Type B pancreatic cell (in vitro differentiated cells): ENCODE measurements at regions not wholly inside any gene's neighbourhood (a gene's known extent, or its start where the extent isn't known, plus 50 kb on each side); places are given as distances from the start of the nearest gene placed in this dataset.

Experiments used
- DNase-seq: peaks from one replicate; pipeline ENCODE4 v3.0.0; 2021; ENCODE audit warnings: mixed read lengths; ENCODE audit not compliant: unreplicated experiment; ENCODE audit errors: extremely low spot score
- H3K27ac Mint-ChIP-seq: 2 replicates; pipeline ENCODE4 v1.8.0; 2021; ENCODE audit warnings: mild to moderate bottlenecking, mixed read lengths
- H3K27me3 Mint-ChIP-seq: 2 replicates; pipeline ENCODE4 v1.8.0; 2021; ENCODE audit warnings: mixed read lengths
- H3K36me3 Mint-ChIP-seq: 2 replicates; pipeline ENCODE4 v1.8.0; 2021; ENCODE audit warnings: mixed read lengths
- H3K4me1 Mint-ChIP-seq: one replicate; pipeline ENCODE4 v1.8.0; 2021; ENCODE audit warnings: mixed read lengths; ENCODE audit not compliant: unreplicated experiment
- H3K4me3 Mint-ChIP-seq: 2 replicates; pipeline ENCODE4 v1.8.0; 2021; ENCODE audit warnings: mild to moderate bottlenecking, mixed read lengths
- H3K9me3 Mint-ChIP-seq: 2 replicates; pipeline ENCODE4 v1.8.0; 2021; ENCODE audit warnings: mixed read lengths
- CTCF ChIP-seq: fragments of 200-600 bp; sonication (generic); conservative IDR thresholded peaks from 2 replicates; pipeline ENCODE4 v1.5.0; 2021; ENCODE audit warnings: antibody characterized with exemption, mild to moderate bottlenecking

DNA sequence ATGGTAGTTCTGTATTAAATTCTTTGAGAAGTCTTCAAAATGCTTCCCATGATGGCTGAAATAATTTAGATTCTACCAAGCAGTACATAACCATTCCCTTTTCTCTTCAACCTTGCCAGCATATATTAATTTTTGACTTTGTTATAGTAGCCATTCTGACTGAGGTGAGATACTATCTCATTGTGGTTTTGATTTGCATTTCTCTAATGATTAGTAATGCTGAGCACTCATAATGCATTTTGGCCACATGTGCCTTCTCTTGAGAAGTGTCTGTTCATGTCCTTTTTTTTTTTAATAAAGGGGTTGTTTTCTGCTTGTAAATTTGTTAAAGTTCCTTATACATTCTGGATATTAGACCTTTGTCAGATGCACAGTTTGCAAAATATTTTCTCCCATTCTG is 173.9 kb downstream of the CALCRL start:
- no peak overlapping the region for H3K4me3 Mint-ChIP-seq
- no peak for TF ChIP-seq CTCF
- DNase-seq = no peak

GRCh38 chr2:187272255-187272654 is 175.8 kb downstream of the CALCRL start:
- H3K4me1 Mint-ChIP-seq = no peaks in the 10 kb centered on the region
- no peaks in the 10 kb centered on the region for H3K9me3 Mint-ChIP-seq
- no peak for TF ChIP-seq CTCF
- no peak overlapping the region for H3K27ac Mint-ChIP-seq
- H3K27me3 Mint-ChIP-seq = no peaks in the 10 kb centered on the region
- H3K36me3 Mint-ChIP-seq = no peaks in the 10 kb centered on the region
- no peak for DNase-seq
- no peak overlapping the region for H3K4me3 Mint-ChIP-seq

More for the DNA sequence above, 173.9 kb downstream of the CALCRL start:
- Mint-ChIP-seq H3K9me3 (peaks cover 8% of the 10 kb centered on the region), H3K27me3 (no peaks in the 10 kb centered on the region), H3K36me3 (no peaks in the 10 kb centered on the region), H3K4me1 (no peaks in the 10 kb centered on the region), H3K27ac (no peak overlapping the region)

- H3K4me1 Mint-ChIP-seq = no peaks in the 10 kb centered on the region
- no peaks in the 10 kb centered on the region for H3K27me3 Mint-ChIP-seq
- DNase-seq = no peak
- no peak for TF ChIP-seq CTCF
- no peak overlapping the region for H3K27ac Mint-ChIP-seq
- no peak overlapping the region for H3K4me3 Mint-ChIP-seq
- H3K9me3 Mint-ChIP-seq = no peaks in the 10 kb centered on the region
- H3K36me3 Mint-ChIP-seq = no peaks in the 10 kb centered on the region
Observed at GRCh38 chr2:187271825-187272224, 176.2 kb downstream of the CALCRL start.

DNA sequence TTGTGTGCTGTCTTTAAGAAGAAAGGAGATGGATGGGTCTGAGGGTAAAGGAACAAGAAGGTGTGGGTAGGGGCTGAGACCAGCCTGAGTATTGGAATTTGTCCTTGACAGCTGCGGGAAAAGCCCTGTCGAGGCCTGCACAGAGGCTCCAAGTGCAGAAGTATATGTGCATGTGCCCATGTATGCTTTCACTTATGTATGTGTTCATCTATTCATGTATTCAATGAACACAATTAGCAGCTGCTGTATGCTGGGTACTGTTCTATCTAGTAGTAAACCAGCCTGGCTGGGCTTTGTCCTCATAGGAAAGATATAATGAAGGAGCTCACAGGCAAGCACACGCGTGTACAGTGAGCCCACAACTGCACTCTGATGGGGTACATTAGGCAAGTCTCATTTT is 181.4 kb downstream of the CALCRL start:
- no peaks in the 10 kb centered on the region for H3K27me3 Mint-ChIP-seq
- no peaks in the 10 kb centered on the region for H3K4me1 Mint-ChIP-seq
- H3K36me3 Mint-ChIP-seq = no peaks in the 10 kb centered on the region
- no peak overlapping the region for H3K27ac Mint-ChIP-seq
- no peak for DNase-seq
- H3K4me3 Mint-ChIP-seq = no peak overlapping the region
- TF ChIP-seq CTCF = no peak
- no peaks in the 10 kb centered on the region for H3K9me3 Mint-ChIP-seq

DNA sequence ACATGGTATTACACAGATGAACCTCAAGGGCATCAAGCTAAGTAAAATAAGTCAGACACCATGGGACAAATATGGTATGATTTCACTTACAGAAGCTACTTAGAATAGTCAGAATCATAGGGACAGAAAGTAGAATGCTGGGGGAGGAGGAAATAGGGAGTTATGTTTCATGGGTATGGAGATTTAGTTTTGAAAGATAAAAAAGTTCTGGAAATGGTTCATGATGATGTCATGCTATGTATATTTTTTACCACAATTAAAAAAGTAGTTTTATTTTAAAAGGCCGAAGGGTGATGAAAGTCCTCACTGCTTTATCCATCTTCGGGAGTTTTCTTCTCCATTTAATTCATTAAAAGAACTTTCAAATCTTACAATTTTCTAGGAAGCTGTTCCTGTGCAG is 181.9 kb downstream of the CALCRL start:
- Mint-ChIP-seq H3K4me1 (no peaks in the 10 kb centered on the region), H3K4me3 (no peak overlapping the region), H3K9me3 (no peaks in the 10 kb centered on the region), H3K27ac (no peak overlapping the region), H3K27me3 (no peaks in the 10 kb centered on the region), H3K36me3 (no peaks in the 10 kb centered on the region)
- no peak for DNase-seq
- no peak for TF ChIP-seq CTCF

GRCh38 chr2:187264612-187265011 is 183.4 kb downstream of the CALCRL start:
- DNase-seq = no peak
- no peak overlapping the region for H3K27ac Mint-ChIP-seq
- no peaks in the 10 kb centered on the region for H3K27me3 Mint-ChIP-seq
- H3K4me3 Mint-ChIP-seq = no peak overlapping the region
- H3K9me3 Mint-ChIP-seq = no peaks in the 10 kb centered on the region
- no peaks in the 10 kb centered on the region for H3K36me3 Mint-ChIP-seq
- no peak for TF ChIP-seq CTCF
- no peaks in the 10 kb centered on the region for H3K4me1 Mint-ChIP-seq
